GM19463 (cell line): ENCODE measurements at regions not wholly inside any gene's neighbourhood (a gene's known extent, or its start where the extent isn't known, plus 50 kb on each side); places are given as distances from the start of the nearest gene placed in this dataset.
"Not testable (repeated sequence)": the region's sequence is repeated elsewhere in the genome, so short reads cannot be mapped to it uniquely, and the experiment has no call there.

Source experiments
- ATAC-seq: cut with Tn5 transposase; IDR thresholded peaks from one replicate; pipeline ENCODE4 v1.9.1; 2021; ENCODE audit warnings: mild to moderate bottlenecking, moderate library complexity; ENCODE audit not compliant: unreplicated experiment

DNA sequence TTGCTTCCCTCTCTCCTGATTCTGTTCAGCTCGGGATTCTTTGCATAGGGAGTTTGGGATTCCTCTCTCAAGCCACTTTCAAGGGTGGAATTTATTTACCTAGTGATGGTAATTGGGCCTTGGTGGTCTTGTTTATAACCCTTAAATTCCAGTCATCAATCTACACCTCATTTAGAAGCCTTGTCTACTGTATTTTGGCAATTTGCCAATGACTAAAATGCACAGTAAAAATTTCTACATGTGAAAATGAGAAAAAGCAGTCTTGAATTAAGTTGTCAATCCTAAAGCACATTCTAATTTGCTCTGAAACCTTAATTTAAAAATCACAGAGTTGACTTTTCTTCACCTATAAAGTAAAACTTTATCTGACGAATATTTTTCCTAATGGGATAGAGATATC lies 749.2 kb upstream of the CRIM1 start:
- ATAC-seq, result no peak

- no peak for ATAC-seq
Measured at GRCh38 chr2:35598310-35598709, 757.3 kb upstream of the CRIM1 start.

- ATAC-seq, result no peak
Measured at GRCh38 chr2:35591886-35592285, 763.7 kb upstream of the CRIM1 start.

DNA sequence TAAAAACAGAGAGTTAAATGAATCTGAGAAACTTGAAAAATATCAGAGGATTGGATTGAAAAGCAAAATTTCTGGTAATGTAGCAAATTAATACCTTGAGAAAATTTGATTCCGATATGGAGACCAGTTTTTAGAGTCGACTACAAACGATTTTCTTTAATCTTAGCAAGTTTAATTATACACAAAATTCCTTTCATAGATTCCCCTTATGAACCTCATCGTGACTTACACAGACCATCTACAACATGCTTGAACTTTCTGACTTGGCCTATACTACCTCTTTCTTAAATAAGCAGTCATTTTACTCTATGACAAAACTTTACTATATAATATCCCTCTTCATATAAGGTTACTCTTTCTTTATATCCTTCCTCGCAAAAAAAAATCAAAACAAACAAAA lies 769.6 kb upstream of the CRIM1 start:
- no peak for ATAC-seq

- ATAC-seq, result no peak
Measured at GRCh38 chr2:35582637-35583036, 772.9 kb upstream of the CRIM1 start.

DNA sequence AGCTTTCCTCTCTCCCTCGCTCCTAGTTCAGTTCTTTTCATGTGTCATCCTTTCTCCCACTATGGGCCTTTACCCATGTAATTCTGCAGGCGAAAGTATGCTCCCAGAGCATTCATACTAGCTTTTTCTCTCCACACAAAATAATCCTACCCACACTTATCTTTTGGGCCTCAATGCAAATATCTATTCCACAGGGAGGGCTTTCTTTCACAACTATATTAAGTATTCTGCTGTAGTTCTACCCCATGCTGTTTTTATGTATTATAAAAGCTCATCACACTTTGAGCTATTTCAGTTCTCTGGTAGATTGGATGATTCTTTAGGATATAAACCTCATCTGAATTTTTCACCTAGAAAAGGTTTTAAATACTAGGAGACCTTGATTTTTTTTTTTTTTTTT lies 774.6 kb upstream of the CRIM1 start:
- ATAC-seq, result no peak

GRCh38 chr2:35568574-35568973 lies 787.0 kb upstream of the CRIM1 start:
- ATAC-seq, result not testable (repeated sequence)

DNA sequence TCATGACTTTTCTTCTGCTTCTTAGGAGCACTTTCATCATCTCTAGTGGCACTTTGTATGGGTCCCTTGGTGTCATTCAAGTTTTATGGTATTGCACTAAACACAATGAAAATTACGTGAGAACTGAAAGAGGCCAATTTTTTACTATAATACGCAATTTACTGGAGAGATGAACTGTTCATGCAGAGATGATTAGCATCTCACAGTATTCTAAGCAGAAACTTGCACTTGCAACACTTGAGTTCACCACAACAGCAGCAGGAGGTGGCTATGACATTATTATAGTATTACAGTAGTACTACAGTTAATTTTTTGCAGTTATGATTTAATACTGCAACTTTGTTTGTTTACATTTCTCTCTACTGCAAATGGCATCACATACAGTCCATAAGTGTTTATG lies 793.1 kb upstream of the CRIM1 start:
- no peak for ATAC-seq

GRCh38 chr2:35548171-35548570 lies 807.4 kb upstream of the CRIM1 start:
- ATAC-seq, result no peak

- ATAC-seq, result no peak
Measured at GRCh38 chr2:35545301-35545700, 810.3 kb upstream of the CRIM1 start.

DNA sequence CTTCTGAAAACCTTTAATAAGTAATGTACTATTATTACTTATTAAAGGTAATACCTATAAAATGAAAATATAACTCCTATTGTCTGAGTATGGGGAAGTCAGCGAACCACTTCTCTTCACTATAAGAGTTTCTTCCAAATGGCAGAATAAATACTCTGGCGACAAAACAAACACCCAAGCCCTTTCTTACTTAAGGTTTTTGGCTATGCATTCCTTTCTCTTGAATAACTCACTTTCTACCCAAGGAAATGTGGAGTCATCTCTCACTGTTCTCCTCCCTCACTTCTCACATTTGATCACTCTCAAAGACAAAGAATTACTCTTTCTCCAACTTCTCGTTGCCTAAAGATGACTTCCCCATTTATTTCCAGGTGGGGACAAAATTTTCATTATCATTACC lies 816.8 kb upstream of the CRIM1 start:
- no peak for ATAC-seq

DNA sequence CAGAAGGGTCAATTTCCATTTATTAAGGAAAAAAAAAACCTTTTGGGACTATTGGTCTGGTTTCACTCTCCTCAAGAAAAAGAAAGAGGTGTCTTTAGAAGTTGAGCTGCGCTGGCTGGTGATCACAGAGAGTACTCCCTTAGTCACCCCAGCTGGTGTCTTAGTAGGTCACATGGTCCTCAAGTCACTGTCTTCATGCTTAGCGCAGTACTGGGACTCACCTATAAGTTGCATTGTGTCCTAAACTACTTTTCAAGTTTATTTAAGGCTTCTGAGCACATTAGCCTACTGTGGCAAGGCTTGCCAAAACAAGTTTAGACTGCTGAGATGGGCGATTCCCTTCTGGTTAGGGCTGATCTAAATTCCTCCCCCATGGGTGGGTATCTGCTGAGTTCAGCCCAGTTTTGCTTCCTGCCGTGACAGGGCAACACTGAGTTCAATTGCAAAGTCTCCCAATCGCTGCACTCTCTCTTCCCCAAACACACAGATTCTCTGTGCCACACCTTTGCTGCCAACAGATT lies 824.9 kb upstream of the CRIM1 start:
- ATAC-seq, result no peak

DNA sequence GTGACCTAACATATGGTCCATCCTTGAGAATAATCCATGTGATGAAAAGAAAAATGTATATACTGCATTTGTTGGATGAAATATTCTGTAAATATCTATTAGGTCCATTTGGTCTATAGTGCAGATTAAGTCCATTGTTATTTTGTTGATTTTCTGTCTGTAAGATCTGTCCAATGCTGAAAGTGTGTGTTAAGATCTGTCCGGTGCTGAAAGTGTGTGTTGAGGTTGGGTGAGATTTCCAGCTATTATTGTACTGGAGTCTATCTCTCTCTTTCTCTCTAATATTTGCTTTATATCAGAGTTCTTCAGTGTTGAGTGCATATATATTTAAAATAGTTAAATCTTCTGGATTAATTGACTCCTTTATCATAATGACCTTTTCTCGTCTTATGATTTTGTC lies 828.8 kb upstream of the CRIM1 start:
- no peak for ATAC-seq

- ATAC-seq, result no peak
Measured at GRCh38 chr2:35522450-35522849, 833.1 kb upstream of the CRIM1 start.

- no peak for ATAC-seq
Measured at GRCh38 chr2:35510636-35511035, 844.9 kb upstream of the CRIM1 start.

GRCh38 chr2:35508601-35509000 lies 847.0 kb upstream of the CRIM1 start:
- no peak for ATAC-seq

DNA sequence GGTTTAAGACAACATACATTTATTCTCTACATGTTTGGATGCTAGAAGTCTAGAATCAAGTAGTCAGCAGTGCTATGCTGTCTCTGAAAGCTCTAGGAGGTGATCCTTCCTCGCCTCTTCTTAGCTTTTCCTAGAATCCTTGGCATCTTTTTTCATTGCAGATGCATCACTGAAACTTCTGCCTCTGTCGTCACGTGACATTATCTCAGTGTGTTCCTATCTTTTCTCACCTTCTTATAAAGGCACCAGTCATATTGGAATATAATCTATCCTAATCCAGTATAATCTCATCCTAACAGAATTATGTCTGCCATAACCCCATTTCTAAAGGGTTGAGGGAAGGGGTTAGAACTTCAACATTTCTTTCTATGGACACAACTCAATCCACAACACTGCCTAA lies 851.2 kb upstream of the CRIM1 start:
- ATAC-seq, result no peak

DNA sequence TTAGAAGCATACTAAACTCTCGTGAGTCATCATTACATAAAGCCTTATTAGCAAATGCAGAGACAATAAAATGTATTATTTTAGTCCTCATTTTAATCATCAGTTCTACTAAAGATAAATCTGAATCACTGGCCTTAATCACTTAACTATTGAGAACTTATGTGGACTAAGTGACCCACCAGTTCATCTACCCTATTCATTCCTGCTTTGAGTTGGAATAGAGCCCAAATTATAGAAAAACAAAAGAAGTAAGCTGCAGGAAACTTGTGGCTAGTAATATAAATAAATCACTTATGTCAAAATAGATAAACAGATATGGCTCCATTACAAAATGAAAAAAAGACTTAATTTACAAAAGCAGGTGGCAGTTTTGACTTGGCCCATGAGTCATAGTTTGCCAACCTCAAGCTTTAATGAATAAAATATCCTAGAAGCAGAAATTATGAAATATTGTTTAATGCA lies 851.8 kb upstream of the CRIM1 start:
- no peak for ATAC-seq

- no peak for ATAC-seq
Measured at GRCh38 chr2:35503311-35503710, 852.3 kb upstream of the CRIM1 start.

DNA sequence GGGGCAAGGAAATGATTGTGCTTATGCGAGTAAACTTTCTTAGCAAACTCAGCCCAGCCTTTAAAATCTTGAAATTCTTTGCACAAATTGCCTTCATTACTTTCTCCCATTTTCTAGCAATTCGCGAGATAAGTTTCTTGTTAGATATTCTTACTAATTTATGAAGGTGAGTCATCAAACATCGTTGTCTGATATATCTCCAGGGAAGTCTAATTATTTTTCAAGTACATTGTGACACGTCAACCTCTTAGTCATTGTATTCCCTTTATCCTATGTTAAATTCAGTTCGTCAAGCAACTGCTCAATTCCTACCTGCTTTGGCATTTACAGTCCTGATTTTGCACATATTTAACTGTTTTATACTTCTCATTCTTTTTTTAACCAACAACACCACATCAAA lies 854.5 kb upstream of the CRIM1 start:
- ATAC-seq, result no peak

- ATAC-seq, result no peak
Measured at GRCh38 chr2:35496022-35496421, 859.6 kb upstream of the CRIM1 start.

- ATAC-seq, result no peak
Measured at GRCh38 chr2:35495182-35495581, 860.4 kb upstream of the CRIM1 start.

- not testable (repeated sequence) for ATAC-seq
Measured at GRCh38 chr2:35478121-35478520, 877.5 kb upstream of the CRIM1 start.

DNA sequence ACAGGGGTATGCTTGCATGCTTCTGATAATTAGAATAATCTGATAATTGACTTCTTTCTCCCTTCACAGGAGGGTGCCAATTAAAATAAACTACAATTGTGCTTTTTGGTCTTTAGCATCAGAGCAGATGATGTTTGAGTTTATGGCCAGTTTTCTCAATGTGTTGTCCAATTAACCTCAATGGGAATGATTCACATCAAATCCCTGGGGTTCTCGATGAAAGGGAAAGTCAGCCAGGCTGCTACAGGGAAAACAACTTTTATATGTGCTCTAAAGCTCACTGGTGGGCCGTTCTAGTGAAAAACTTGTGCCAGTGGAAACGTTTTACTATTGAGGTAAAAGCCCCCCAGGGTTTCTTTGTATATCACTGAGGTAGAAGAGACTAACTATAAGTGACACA lies 887.3 kb upstream of the CRIM1 start:
- ATAC-seq, result no peak
